ENCODE measurements at regions not wholly inside any gene's neighbourhood (a gene's known extent, or its start where the extent isn't known, plus 50 kb on each side); places are given as distances from the start of the nearest gene placed in this dataset.

GRCh38 chr2:221675201-221675908 lies 103.3 kb upstream of the EPHA4 start:
- no peak overlapping the region for H3K4me2 ChIP-seq (ENCODE audit: insufficient read depth in 1 of 2, low read depth in 2 of 2, low read length in 2 of 2)

More at GRCh38 chr2:221675201-221675908, 103.3 kb upstream of the EPHA4 start:
- Histone ChIP-seq H3K23me2 (ENCODE audit: low read depth, low read length) (no peaks in the 10 kb centered on the region), H2BK12ac (ENCODE audit: low read depth, low read length) (no peak overlapping the region), H2AFZ (ENCODE audit: low read length) (no peak overlapping the region), H3K4me1 (replicated peaks in 1 of 4; ENCODE audit: control insufficient read depth in 3 of 4, insufficient read depth in 4 of 4, low read length in 3 of 4) (peaks cover 0 to 23% (median 0%) of the 10 kb centered on the region in 4 experiments; a peak in 3 of 7 replicates), H4K8ac (ENCODE audit: extremely low read depth, insufficient read depth, low read length) (no peak overlapping the region), H3K23ac (ENCODE audit: insufficient read length) (no peak overlapping the region), H2BK20ac (ENCODE audit: low read length) (no peak overlapping the region), H3K4ac (replicated peaks; ENCODE audit: insufficient read length, low read depth, low read length) (no peak overlapping the region), H3K79me1 (ENCODE audit: low read depth, low read length) (no peaks in the 10 kb centered on the region), H4K20me1 (replicated peaks in 1 of 2; ENCODE audit: control insufficient read depth in 1 of 2, insufficient read depth in 2 of 2, low read length in 2 of 2) (no peaks in the 10 kb centered on the region), H4K91ac (replicated peaks; ENCODE audit: insufficient read length, low read length) (no peak overlapping the region), H3K18ac (ENCODE audit: extremely low read depth, low read length) (no peak overlapping the region), H2BK5ac (ENCODE audit: low read depth, low read length) (no peak overlapping the region), H2BK120ac (replicated peaks; ENCODE audit: low read depth, low read length) (no peak overlapping the region), H3K4me3 (ENCODE audit: extremely low read depth in 1 of 4, insufficient read depth in 2 of 4, low read depth in 3 of 4, low read length in 4 of 4) (no peak overlapping the region), H3K56ac (replicated peaks; ENCODE audit: insufficient read length, low read depth, low read length) (no peak overlapping the region), H3K36me3 (ENCODE audit: control insufficient read depth in 2 of 4, insufficient read depth in 4 of 4, low read length in 3 of 4) (no peaks in the 10 kb centered on the region), H3K27ac (ENCODE audit: low read depth, low read length) (no peak overlapping the region), H3K9ac (replicated peaks in 1 of 4; ENCODE audit: extremely low read depth in 1 of 4, low read depth in 3 of 4, low read length in 3 of 4) (no peak overlapping the region), H3K27me3 (replicated peaks in 1 of 4; ENCODE audit: control insufficient read depth in 3 of 4, extremely low read depth in 1 of 4, insufficient read depth in 3 of 4, low read length in 3 of 4) (no peaks in the 10 kb centered on the region), H2BK15ac (ENCODE audit: low read length) (no peak overlapping the region), H4K5ac (ENCODE audit: insufficient read length, low read depth, low read length) (no peak overlapping the region), H3K9me3 (ENCODE audit: insufficient read depth in 2 of 2, low read depth in 1 of 2, low read length in 1 of 2) (no peaks in the 10 kb centered on the region), H3K14ac (ENCODE audit: insufficient read length) (no peak overlapping the region), H2AK5ac (ENCODE audit: low read depth, low read length) (no peak overlapping the region), H3K79me2 (ENCODE audit: control insufficient read depth in 1 of 2, insufficient read depth in 2 of 2, low read length in 2 of 2) (no peaks in the 10 kb centered on the region)
- FAIRE-seq (no peak), DNase-seq (ENCODE audit: low read depth in 1 of 2, low spot score in 2 of 2) (no peak)
- ChIA-PET POLR2A (ENCODE audit: partially characterized antibody) (no interaction called here), CTCF (ENCODE audit: partially characterized antibody) (no interaction called here)
- WGBS, 2 experiments (ENCODE audit: extremely low coverage in 1 of 2, insufficient coverage in 1 of 2, insufficient read length in 1 of 2, insufficient replicate concordance in 2 of 2, low coverage in 1 of 2, low lambda C conversion rate in 2 of 2, missing lambda C conversion rate in 1 of 2): 83% methylated on average over 5 of the region's 5 CpGs; no CpG with 5 or more reads in 1 of the 2 experiments
- TF ChIP-seq CREB1 (IDR thresholded peaks at IDR 0.05) (no peak), RBBP5 (IDR thresholded peaks at IDR 0.05; ENCODE audit: borderline replicate concordance, low read depth, low read length) (no peak), JUN (IDR thresholded peaks at IDR 0.05; ENCODE audit: low read depth, low read length) (no peak), RXRA (IDR thresholded peaks at IDR 0.05; ENCODE audit: insufficient read depth, low read depth, low read length) (no peak), EZH2 (IDR thresholded peaks at IDR 0.05; ENCODE audit: low read depth, low read length, severe bottlenecking) (no peak), SIRT6 (IDR thresholded peaks at IDR 0.05; ENCODE audit: low read length) (no peak), SIX5 (IDR thresholded peaks at IDR 0.05; ENCODE audit: low read depth, low read length) (no peak), POLR2AphosphoS5 (IDR thresholded peaks at IDR 0.05; ENCODE audit: low read depth, low read length) (no peak), CBX5 (IDR thresholded peaks at IDR 0.05; ENCODE audit: low read depth, low read length) (no peak), JUND (IDR thresholded peaks at IDR 0.05; ENCODE audit: low read length) (no peak), YY1 (IDR thresholded peaks at IDR 0.05; ENCODE audit: low read depth, low read length) (no peak), TCF12 (IDR thresholded peaks at IDR 0.05; ENCODE audit: low read depth, low read length) (no peak)
- TF ChIP-seq, protein P1, sequence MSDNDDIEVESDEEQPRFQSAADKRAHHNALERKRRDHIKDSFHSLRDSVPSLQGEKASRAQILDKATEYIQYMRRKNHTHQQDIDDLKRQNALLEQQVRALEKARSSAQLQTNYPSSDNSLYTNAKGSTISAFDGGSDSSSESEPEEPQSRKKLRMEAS (IDR thresholded peaks at IDR 0.05): no peak

Data from H1 (cell line).